RWPE2 (cell line): ENCODE measurements at regions not wholly inside any gene's neighbourhood (a gene's known extent, or its start where the extent isn't known, plus 50 kb on each side); places are given as distances from the start of the nearest gene placed in this dataset.

ENCODE experiments used
- ATAC-seq: fragments of 200-7000 bp; cut with Tn5 transposase; 3 replicates; pipeline ENCODE4 v1.9.1; 2021; ENCODE audit warnings: low read depth
- DNase-seq: peaks from one replicate; pipeline ENCODE4 v3.0.0-alpha.2; 2020; ENCODE audit warnings: low spot score
- H3K27ac ChIP-seq: fragments of 450-650 bp; 2 replicates; pipeline ENCODE4 v1.5.1; 2017; ENCODE audit warnings: mild to moderate bottlenecking; ENCODE audit not compliant: poor library complexity, severe bottlenecking
- H3K27me3 ChIP-seq: fragments of 250-450 bp; sonication (Bioruptor Pico); 2 replicates; pipeline ENCODE4 v1.5.1; 2021; ENCODE audit warnings: mild to moderate bottlenecking, moderate library complexity; ENCODE audit not compliant: insufficient read depth, poor library complexity, severe bottlenecking
- H3K36me3 ChIP-seq: fragments of 250-450 bp; sonication (Bioruptor Pico); 2 replicates; pipeline ENCODE4 v1.5.1; 2020; ENCODE audit warnings: low read depth, mild to moderate bottlenecking, moderate library complexity
- H3K4me1 ChIP-seq: fragments of 250-450 bp; sonication (Bioruptor Pico); 2 replicates; pipeline ENCODE4 v1.5.1; 2021; ENCODE audit warnings: mild to moderate bottlenecking, moderate library complexity; ENCODE audit not compliant: insufficient read depth, poor library complexity, severe bottlenecking
- H3K4me3 ChIP-seq: fragments of 250-450 bp; sonication (Bioruptor Pico); 2 replicates; pipeline ENCODE4 v1.5.1; 2021; ENCODE audit warnings: mild to moderate bottlenecking, moderate library complexity; ENCODE audit not compliant: severe bottlenecking
- H3K9me3 ChIP-seq: fragments of 250-450 bp; sonication (Bioruptor Pico); 2 replicates; pipeline ENCODE4 v1.5.1; 2021; ENCODE audit warnings: mild to moderate bottlenecking, moderate library complexity; ENCODE audit not compliant: severe bottlenecking
- CTCF ChIP-seq: fragments of 450-650 bp; IDR thresholded peaks from one replicate; pipeline ENCODE4 v1.5.1; 2017; ENCODE audit warnings: mild to moderate bottlenecking, moderate library complexity; ENCODE audit not compliant: poor library complexity, severe bottlenecking

GRCh38 chr6:40124924-40125323 is 190.7 kb upstream of the MOCS1 start:
- no peaks in the 10 kb centered on the region for H3K27me3 ChIP-seq

GRCh38 chr6:40116832-40117231 is 182.6 kb upstream of the MOCS1 start:
- no peak for ATAC-seq
- Histone ChIP-seq H3K9me3 (no peaks in the 10 kb centered on the region), H3K36me3 (no peaks in the 10 kb centered on the region), H3K27ac (no peak overlapping the region), H3K4me1 (no peaks in the 10 kb centered on the region), H3K4me3 (no peak overlapping the region), H3K27me3 (no peaks in the 10 kb centered on the region)
- no peak for TF ChIP-seq CTCF
- no peak for DNase-seq

More at GRCh38 chr6:40124924-40125323, 190.7 kb upstream of the MOCS1 start:
- H3K4me1 ChIP-seq = no peaks in the 10 kb centered on the region
- ATAC-seq = no peak
- DNase-seq = no peak
- H3K27ac ChIP-seq = no peak overlapping the region
- no peak overlapping the region for H3K4me3 ChIP-seq
- H3K36me3 ChIP-seq = no peaks in the 10 kb centered on the region
- H3K9me3 ChIP-seq = no peaks in the 10 kb centered on the region
- TF ChIP-seq CTCF = no peak

- no peak for ATAC-seq
- H3K27me3 ChIP-seq = no peaks in the 10 kb centered on the region
Observed at GRCh38 chr6:40112350-40112749, 178.1 kb upstream of the MOCS1 start.

GRCh38 chr6:40108736-40109135 is 174.5 kb upstream of the MOCS1 start:
- no peak for TF ChIP-seq CTCF
- ATAC-seq (no peak), DNase-seq (no peak)
- Histone ChIP-seq H3K4me3 (no peak overlapping the region), H3K27me3 (no peaks in the 10 kb centered on the region), H3K4me1 (no peaks in the 10 kb centered on the region), H3K36me3 (no peaks in the 10 kb centered on the region), H3K9me3 (no peaks in the 10 kb centered on the region), H3K27ac (no peak overlapping the region)

More at GRCh38 chr6:40112350-40112749, 178.1 kb upstream of the MOCS1 start:
- no peaks in the 10 kb centered on the region for H3K36me3 ChIP-seq
- no peaks in the 10 kb centered on the region for H3K4me1 ChIP-seq
- TF ChIP-seq CTCF = no peak
- no peak for DNase-seq
- H3K27ac ChIP-seq = no peak overlapping the region
- H3K9me3 ChIP-seq = no peaks in the 10 kb centered on the region
- H3K4me3 ChIP-seq = no peak overlapping the region

GRCh38 chr6:40106840-40107239 is 172.6 kb upstream of the MOCS1 start:
- no peak for ATAC-seq
- no peak overlapping the region for H3K4me3 ChIP-seq
- no peaks in the 10 kb centered on the region for H3K27me3 ChIP-seq
- no peak for TF ChIP-seq CTCF
- no peaks in the 10 kb centered on the region for H3K4me1 ChIP-seq
- no peak overlapping the region for H3K27ac ChIP-seq
- H3K9me3 ChIP-seq = no peaks in the 10 kb centered on the region
- no peak for DNase-seq
- no peaks in the 10 kb centered on the region for H3K36me3 ChIP-seq
